OCI-M2 (cell line): ENCODE measurements at regions not wholly inside any gene's neighbourhood (a gene's known extent, or its start where the extent isn't known, plus 50 kb on each side); places are given as distances from the start of the nearest gene placed in this dataset.

Experiments used
- DNase-seq: peaks from one replicate; lab custom pipeline; 2025; ENCODE audit not compliant: unreplicated experiment; lab: John Stamatoyannopoulos, UW

DNA sequence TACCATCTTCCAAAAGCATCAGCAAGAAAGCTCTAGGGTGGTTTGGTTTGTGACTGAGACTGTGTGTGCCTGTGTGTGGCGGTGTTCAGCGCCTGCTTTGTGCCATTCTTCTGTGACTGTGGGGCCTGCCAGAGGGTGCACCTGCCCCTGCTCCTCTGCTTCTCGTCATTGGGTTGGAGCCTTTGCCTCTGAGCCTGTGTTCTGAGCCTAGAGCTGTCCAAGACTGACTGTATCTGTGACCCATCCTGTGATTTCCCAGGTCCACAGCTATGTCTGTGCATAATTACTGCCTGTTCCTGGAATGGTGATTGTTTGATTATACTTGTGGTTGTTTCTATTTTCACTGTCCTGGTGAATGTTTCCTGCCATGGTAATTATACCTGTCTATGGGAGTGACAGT, 57.1 kb upstream of the KLHL29 start:
- no peak for DNase-seq

DNA sequence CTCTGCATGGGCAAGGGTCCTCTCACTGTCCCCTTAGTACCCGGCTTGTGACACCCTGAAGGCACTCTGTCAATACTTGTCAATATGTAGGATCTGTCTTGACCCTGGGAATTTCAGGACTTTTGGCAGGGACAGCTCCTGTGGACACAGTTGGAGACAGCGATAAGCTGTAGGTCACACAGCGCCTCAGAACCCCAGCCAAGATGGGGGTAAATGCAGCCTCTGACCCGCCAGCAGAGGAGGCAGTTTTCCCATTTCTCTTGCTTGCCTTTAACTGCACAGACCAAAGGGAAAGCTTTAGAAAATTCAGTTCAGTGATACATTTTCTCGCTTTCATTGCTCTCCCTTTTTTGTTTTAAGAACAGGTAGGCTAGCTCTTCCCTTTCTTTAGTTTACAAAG, 54.8 kb upstream of the KLHL29 start:
- DNase-seq = no peak
